Bronchial epithelial cell (primary cell): ENCODE measurements at regions not wholly inside any gene's neighbourhood (a gene's known extent, or its start where the extent isn't known, plus 50 kb on each side); places are given as distances from the start of the nearest gene placed in this dataset.

Experiments
- DNase-seq: peaks from one replicate; pipeline ENCODE4 v3.0.0-alpha.2; 2010; ENCODE audit warnings: low read depth
- FAIRE-seq: peaks from 2 replicates; lab custom pipeline; 2011; peaks lifted over from hg19 to GRCh38; lab: Jason Lieb, UNC
- H3K27me3 ChIP-seq: 2 replicates; pipeline ENCODE4 v1.5.1; 2011; ENCODE audit warnings: low read length; ENCODE audit not compliant: control insufficient read depth, insufficient read depth
- H3K36me3 ChIP-seq: 2 replicates; pipeline ENCODE4 v1.5.1; 2011; ENCODE audit warnings: low read length; ENCODE audit not compliant: control insufficient read depth, insufficient read depth
- H3K4me3 ChIP-seq: 2 replicates; pipeline ENCODE4 v1.5.1; 2011; ENCODE audit warnings: mild to moderate bottlenecking, low read depth, low read length, control low read depth
- CTCF ChIP-seq: IDR thresholded peaks from 2 replicates; pipeline ENCODE4 v1.5.1; 2011; ENCODE audit warnings: mild to moderate bottlenecking, moderate library complexity, low read length, control low read depth, inconsistent platforms; ENCODE audit not compliant: insufficient read depth, severe bottlenecking

- DNase-seq (no peak), FAIRE-seq (no peak)
- TF ChIP-seq CTCF, result no peak
- Histone ChIP-seq H3K4me3 (no peak overlapping the region), H3K36me3 (no peaks in the 10 kb centered on the region), H3K27me3 (no peaks in the 10 kb centered on the region)
Observed at GRCh38 chr1:63264161-63264560, 58.2 kb upstream of the FOXD3 start.

- no peak for DNase-seq
- Histone ChIP-seq H3K4me3 (no peak overlapping the region), H3K36me3 (no peaks in the 10 kb centered on the region), H3K27me3 (no peaks in the 10 kb centered on the region)
- no peak for TF ChIP-seq CTCF
- no peak for FAIRE-seq
Observed at GRCh38 chr1:63266857-63267256, 55.5 kb upstream of the FOXD3 start.

- DNase-seq (no peak), FAIRE-seq (no peak)
- Histone ChIP-seq H3K36me3 (no peaks in the 10 kb centered on the region), H3K27me3 (no peaks in the 10 kb centered on the region), H3K4me3 (no peak overlapping the region)
- no peak for TF ChIP-seq CTCF
Observed at GRCh38 chr1:63268876-63269275, 53.5 kb upstream of the FOXD3 start.

- FAIRE-seq (no peak), DNase-seq (peak; percentile 28)
- Histone ChIP-seq H3K36me3 (no peaks in the 10 kb centered on the region), H3K4me3 (no peak overlapping the region), H3K27me3 (no peaks in the 10 kb centered on the region)
- TF ChIP-seq CTCF, result no peak
Observed at GRCh38 chr1:63269571-63269970, 52.8 kb upstream of the FOXD3 start.
